ENCODE measurements at regions not wholly inside any gene's neighbourhood (a gene's known extent, or its start where the extent isn't known, plus 50 kb on each side); places are given as distances from the start of the nearest gene placed in this dataset.

DNA sequence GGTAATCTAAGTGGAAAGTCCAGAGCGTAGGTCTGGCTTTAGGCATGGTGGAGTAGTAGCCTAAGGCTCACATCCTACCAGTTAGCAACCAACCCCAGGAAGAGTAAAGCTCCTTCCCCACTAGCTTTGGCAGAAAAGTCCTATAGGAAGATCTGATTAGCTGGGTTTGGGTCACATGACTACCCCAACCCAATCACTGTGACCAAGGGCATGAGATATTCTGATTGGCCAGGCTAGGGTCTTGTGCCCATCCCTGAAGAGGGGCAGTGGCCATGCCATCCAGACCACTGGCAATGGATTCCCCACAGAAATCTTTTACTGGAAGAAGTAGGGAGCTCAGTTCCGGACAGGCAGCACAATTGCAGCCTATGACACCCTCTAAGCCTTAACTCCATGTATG lies 58.6 kb upstream of the CD34 start:
- TF ChIP-seq, protein P1, sequence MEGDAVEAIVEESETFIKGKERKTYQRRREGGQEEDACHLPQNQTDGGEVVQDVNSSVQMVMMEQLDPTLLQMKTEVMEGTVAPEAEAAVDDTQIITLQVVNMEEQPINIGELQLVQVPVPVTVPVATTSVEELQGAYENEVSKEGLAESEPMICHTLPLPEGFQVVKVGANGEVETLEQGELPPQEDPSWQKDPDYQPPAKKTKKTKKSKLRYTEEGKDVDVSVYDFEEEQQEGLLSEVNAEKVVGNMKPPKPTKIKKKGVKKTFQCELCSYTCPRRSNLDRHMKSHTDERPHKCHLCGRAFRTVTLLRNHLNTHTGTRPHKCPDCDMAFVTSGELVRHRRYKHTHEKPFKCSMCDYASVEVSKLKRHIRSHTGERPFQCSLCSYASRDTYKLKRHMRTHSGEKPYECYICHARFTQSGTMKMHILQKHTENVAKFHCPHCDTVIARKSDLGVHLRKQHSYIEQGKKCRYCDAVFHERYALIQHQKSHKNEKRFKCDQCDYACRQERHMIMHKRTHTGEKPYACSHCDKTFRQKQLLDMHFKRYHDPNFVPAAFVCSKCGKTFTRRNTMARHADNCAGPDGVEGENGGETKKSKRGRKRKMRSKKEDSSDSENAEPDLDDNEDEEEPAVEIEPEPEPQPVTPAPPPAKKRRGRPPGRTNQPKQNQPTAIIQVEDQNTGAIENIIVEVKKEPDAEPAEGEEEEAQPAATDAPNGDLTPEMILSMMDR (IDR thresholded peaks at IDR 0.05; ENCODE audit: low read length) = no peak
- TF ChIP-seq EZH2 (IDR thresholded peaks at IDR 0.05; ENCODE audit: borderline replicate concordance, low read length) = no peak
